Cardiac fibroblast (primary cell): ENCODE measurements at regions not wholly inside any gene's neighbourhood (a gene's known extent, or its start where the extent isn't known, plus 50 kb on each side); places are given as distances from the start of the nearest gene placed in this dataset.

ENCODE experiments used
- DNase-seq, 2 donors: peaks; one replicate each; pipeline versions ENCODE4 v3.0.0 to v3.0.0-alpha.2; 2010; ENCODE audit warnings: low read depth in 2 of 2
- H3K4me3 ChIP-seq, 2 donors: replicated peaks in 1 of 2; 1 replicate in 1 of 2; 2 replicates in 1 of 2; pipeline ENCODE4 v1.5.1; 2011; ENCODE audit warnings: low read depth in 2 of 2, low read length in 2 of 2, mild to moderate bottlenecking in 2 of 2, moderate library complexity in 1 of 2
- TF ChIP-seq, protein P1 (sequence below): IDR thresholded peaks from one replicate; pipeline ENCODE4 v1.5.1; 2011; ENCODE audit warnings: low read depth, mild to moderate bottlenecking, low read length, inconsistent platforms

- TF ChIP-seq, protein P1, sequence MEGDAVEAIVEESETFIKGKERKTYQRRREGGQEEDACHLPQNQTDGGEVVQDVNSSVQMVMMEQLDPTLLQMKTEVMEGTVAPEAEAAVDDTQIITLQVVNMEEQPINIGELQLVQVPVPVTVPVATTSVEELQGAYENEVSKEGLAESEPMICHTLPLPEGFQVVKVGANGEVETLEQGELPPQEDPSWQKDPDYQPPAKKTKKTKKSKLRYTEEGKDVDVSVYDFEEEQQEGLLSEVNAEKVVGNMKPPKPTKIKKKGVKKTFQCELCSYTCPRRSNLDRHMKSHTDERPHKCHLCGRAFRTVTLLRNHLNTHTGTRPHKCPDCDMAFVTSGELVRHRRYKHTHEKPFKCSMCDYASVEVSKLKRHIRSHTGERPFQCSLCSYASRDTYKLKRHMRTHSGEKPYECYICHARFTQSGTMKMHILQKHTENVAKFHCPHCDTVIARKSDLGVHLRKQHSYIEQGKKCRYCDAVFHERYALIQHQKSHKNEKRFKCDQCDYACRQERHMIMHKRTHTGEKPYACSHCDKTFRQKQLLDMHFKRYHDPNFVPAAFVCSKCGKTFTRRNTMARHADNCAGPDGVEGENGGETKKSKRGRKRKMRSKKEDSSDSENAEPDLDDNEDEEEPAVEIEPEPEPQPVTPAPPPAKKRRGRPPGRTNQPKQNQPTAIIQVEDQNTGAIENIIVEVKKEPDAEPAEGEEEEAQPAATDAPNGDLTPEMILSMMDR: no peak
- H3K4me3 ChIP-seq: no peak overlapping the region
- no peak for DNase-seq
Measured at GRCh38 chr5:34516686-34517085, 139.4 kb upstream of the RAI14 start.

DNA sequence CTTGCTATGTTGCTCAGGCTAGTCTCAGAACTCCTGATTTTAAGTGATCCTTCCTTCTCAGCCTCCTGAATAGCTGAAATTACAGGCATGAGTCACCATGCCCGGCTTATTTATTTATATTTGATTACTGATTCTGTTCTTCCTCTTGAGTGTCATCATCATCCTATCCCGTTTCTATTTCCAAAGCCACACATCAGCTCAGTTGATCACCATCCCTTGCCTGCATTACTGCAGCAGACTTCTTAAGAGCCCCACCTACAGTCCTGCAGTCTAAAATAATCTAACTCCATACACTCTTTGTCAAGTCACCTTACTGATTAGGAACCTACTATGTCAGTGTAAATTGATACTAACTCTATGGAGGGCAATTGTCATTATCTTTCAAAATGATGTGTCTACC lies 138.9 kb upstream of the RAI14 start:
- peak; percentile 18 to 70 for DNase-seq
- TF ChIP-seq, protein P1: no peak
- H3K4me3 ChIP-seq: no peak overlapping the region

- DNase-seq: peak; percentile 67 to 81
- H3K4me3 ChIP-seq: no peak overlapping the region
- TF ChIP-seq, protein P1: no peak
Measured at GRCh38 chr5:34519489-34520220, 136.5 kb upstream of the RAI14 start.

DNA sequence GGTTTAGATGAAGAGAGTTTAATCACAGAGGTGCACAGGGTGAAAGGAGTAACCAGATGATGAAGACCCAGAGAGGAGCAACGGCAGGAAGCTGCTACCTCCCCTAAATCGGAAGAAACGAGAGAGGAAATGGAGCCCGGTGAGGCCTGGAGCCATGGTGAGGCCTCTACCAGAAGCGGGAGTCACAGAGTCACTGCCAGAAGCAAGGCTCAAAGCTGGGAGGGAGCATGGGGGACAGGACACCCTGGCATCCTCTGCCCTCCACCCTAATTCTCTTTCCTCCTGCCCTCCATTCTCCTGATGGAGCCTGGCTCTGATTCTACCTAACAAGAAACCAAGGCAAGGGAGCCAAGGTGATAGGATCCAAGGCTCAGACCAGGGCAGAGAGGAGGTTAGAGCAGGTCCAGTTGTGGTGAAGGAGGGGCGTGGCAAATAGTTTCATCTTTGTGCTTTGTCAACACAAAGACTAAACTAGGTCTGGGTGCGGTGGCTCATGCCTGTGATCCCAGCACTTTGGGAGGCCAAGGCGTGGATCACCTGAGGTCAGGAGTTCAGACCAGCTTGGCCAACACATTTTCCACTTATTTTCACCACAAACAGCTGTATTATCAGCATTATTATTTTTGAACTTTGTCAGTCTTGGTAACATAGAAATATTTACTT lies 134.4 kb upstream of the RAI14 start:
- no peak overlapping the region for H3K4me3 ChIP-seq
- TF ChIP-seq, protein P1: no peak
- DNase-seq: no peak

GRCh38 chr5:34522599-34523386 lies 133.3 kb upstream of the RAI14 start:
- TF ChIP-seq, protein P1: peak; percentile 60
- H3K4me3 ChIP-seq: no peak overlapping the region
- peak; percentile 92 to 95 for DNase-seq

DNA sequence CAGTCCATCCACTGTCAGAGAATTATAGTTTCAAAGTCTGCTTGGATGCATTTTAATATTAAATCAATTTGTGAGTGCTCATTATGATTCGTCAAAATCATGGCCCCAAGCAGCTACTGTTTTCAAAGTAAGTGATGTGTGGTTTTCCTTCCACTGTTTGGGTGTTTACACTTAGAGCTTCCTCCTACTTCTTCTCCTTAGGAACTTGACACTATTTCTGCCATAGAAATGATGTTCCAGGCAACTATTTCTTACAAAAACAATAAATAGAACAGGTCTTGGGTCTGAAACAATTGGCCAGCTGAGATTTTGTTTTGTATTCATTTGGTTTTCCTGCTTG lies 132.8 kb upstream of the RAI14 start:
- no peak overlapping the region for H3K4me3 ChIP-seq
- TF ChIP-seq, protein P1: no peak
- no peak for DNase-seq
